Caco-2 (cell line): ENCODE measurements at regions not wholly inside any gene's neighbourhood (a gene's known extent, or its start where the extent isn't known, plus 50 kb on each side); places are given as distances from the start of the nearest gene placed in this dataset.

Experiments
- BruUV-seq: library from RNA; stranded (reverse); fragments of 400-500 nt; replicated peaks from 2 replicates; lab custom pipeline; 2021; lab: Mats Ljungman, UMichigan
- CTCF ChIA-PET: fragments of 300-600 bp; sonication (Branson Sonifier 250); formaldehyde crosslinking; loops from one replicate; lab custom pipeline; 2022; ENCODE audit warnings: antibody characterized with exemption; lab: Charles Lee
- POLR2A ChIA-PET: fragments of 300-600 bp; sonication (Branson Sonifier 250); formaldehyde crosslinking; loops from one replicate; lab custom pipeline; 2022; ENCODE audit warnings: antibody characterized with exemption; lab: Charles Lee
- DNase-seq, 2 experiments: peaks; one replicate each; pipeline versions ENCODE4 v3.0.0 to v3.0.0-alpha.2; 2020 to 2022
- H3K27me3 ChIP-seq: replicated peaks from 2 replicates; pipeline ENCODE4 v1.6.0; 2011; ENCODE audit warnings: low read length; ENCODE audit not compliant: control insufficient read depth, insufficient read depth
- H3K36me3 ChIP-seq: 2 replicates; pipeline ENCODE4 v1.5.1; 2011; ENCODE audit warnings: low read length; ENCODE audit not compliant: control insufficient read depth, insufficient read depth
- H3K4me1 ChIP-seq: fragments of 250-450 bp; sonication (Bioruptor Pico); 2 replicates; pipeline ENCODE4 v1.5.1; 2020; ENCODE audit warnings: mild to moderate bottlenecking
- H3K4me3 ChIP-seq: 2 replicates; pipeline ENCODE4 v1.5.1; 2011; ENCODE audit warnings: low read depth, mild to moderate bottlenecking, control low read depth, low read length
- H3K9me3 ChIP-seq: fragments of 250-450 bp; sonication (Bioruptor Pico); 2 replicates; pipeline ENCODE4 v1.5.1; 2020; ENCODE audit warnings: mild to moderate bottlenecking, moderate library complexity
- H3K27ac Mint-ChIP-seq: one replicate; pipeline ENCODE4 v1.8.0; 2022; ENCODE audit warnings: mixed read lengths; ENCODE audit not compliant: unreplicated experiment
- H3K27me3 Mint-ChIP-seq: one replicate; pipeline ENCODE4 v1.8.0; 2022; ENCODE audit warnings: mixed read lengths; ENCODE audit not compliant: insufficient read depth, unreplicated experiment
- H3K36me3 Mint-ChIP-seq: one replicate; pipeline ENCODE4 v1.8.0; 2022; ENCODE audit warnings: mild to moderate bottlenecking, mixed read lengths; ENCODE audit not compliant: insufficient read depth, unreplicated experiment
- H3K4me1 Mint-ChIP-seq: one replicate; pipeline ENCODE4 v1.8.0; 2022; ENCODE audit warnings: low read depth, mixed read lengths; ENCODE audit not compliant: unreplicated experiment
- H3K4me3 Mint-ChIP-seq: one replicate; pipeline ENCODE4 v1.8.0; 2022; ENCODE audit warnings: mild to moderate bottlenecking, moderate library complexity, mixed read lengths; ENCODE audit not compliant: unreplicated experiment
- H3K9me3 Mint-ChIP-seq: one replicate; pipeline ENCODE4 v1.8.0; 2022; ENCODE audit warnings: mixed read lengths; ENCODE audit not compliant: unreplicated experiment
- intact Hi-C: fragments of 100-400 bp; cut with micrococcal nuclease; formaldehyde crosslinking; loops from one replicate; pipeline ENCODE4 v1.10.0; 2022; ENCODE audit not compliant: unreplicated experiment
- TF ChIP-seq, protein P1 (sequence below), 2 experiments: fragments of 200-600 bp in 1 of 2; IDR thresholded peaks; 1 replicate in 1 of 2; 2 replicates in 1 of 2; pipeline versions ENCODE4 v1.5.1 to v1.8.0; 2011 to 2022; ENCODE audit warnings: antibody characterized with exemption in 1 of 2, control low read depth in 1 of 2, inconsistent platforms in 1 of 2, low read depth in 1 of 2, low read length in 1 of 2, mild to moderate bottlenecking in 1 of 2, moderate library complexity in 1 of 2; ENCODE audit not compliant: insufficient read depth in 1 of 2, severe bottlenecking in 1 of 2, unreplicated experiment in 1 of 2

DNA sequence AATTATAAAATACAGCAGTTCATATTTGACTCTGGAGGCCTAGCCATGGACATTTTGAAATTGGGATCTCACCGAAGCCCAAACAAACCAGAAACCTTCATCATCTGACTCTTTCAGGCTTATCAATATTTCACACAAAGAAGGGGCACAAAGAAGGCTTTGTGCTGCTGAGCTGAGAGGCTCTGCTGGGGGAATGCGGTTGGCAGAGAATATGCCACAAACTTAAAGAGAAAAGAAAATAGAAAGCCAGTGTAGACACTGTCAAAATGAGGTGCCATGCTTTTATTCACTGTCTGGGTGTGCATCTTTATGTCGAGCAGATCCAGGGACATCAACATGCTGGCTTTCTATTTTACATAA, 162.6 kb downstream of the QPCT start:
- no peaks in the 10 kb centered on the region for H3K27me3 ChIP-seq
- intact Hi-C loops: no loop called here
- H3K4me3 ChIP-seq: no peak overlapping the region
- no peak overlapping the region for H3K4me3 Mint-ChIP-seq
- H3K27me3 Mint-ChIP-seq: peaks cover 2% of the 10 kb centered on the region
- ChIA-PET POLR2A (no interaction called here), CTCF (no interaction called here)
- no peaks in the 10 kb centered on the region for H3K36me3 ChIP-seq
- no TSS peak for BruUV-seq
- no peaks in the 10 kb centered on the region for H3K36me3 Mint-ChIP-seq
- no peaks in the 10 kb centered on the region for H3K4me1 ChIP-seq
- H3K9me3 Mint-ChIP-seq: peaks cover 7% of the 10 kb centered on the region
- TF ChIP-seq, protein P1, sequence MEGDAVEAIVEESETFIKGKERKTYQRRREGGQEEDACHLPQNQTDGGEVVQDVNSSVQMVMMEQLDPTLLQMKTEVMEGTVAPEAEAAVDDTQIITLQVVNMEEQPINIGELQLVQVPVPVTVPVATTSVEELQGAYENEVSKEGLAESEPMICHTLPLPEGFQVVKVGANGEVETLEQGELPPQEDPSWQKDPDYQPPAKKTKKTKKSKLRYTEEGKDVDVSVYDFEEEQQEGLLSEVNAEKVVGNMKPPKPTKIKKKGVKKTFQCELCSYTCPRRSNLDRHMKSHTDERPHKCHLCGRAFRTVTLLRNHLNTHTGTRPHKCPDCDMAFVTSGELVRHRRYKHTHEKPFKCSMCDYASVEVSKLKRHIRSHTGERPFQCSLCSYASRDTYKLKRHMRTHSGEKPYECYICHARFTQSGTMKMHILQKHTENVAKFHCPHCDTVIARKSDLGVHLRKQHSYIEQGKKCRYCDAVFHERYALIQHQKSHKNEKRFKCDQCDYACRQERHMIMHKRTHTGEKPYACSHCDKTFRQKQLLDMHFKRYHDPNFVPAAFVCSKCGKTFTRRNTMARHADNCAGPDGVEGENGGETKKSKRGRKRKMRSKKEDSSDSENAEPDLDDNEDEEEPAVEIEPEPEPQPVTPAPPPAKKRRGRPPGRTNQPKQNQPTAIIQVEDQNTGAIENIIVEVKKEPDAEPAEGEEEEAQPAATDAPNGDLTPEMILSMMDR (IDR thresholded peaks at IDR 0.05; ENCODE audit: insufficient read depth in 1 of 2, low read depth in 1 of 2, low read length in 1 of 2, severe bottlenecking in 1 of 2, unreplicated experiment in 1 of 2): no peak
- DNase-seq: no peak
- H3K9me3 ChIP-seq: 0 out of 2 replicates have a peak, but pooled peaks cover 3% of the 10 kb centered on the region
- no peak overlapping the region for H3K27ac Mint-ChIP-seq
- H3K4me1 Mint-ChIP-seq: peaks cover 6% of the 10 kb centered on the region

DNA sequence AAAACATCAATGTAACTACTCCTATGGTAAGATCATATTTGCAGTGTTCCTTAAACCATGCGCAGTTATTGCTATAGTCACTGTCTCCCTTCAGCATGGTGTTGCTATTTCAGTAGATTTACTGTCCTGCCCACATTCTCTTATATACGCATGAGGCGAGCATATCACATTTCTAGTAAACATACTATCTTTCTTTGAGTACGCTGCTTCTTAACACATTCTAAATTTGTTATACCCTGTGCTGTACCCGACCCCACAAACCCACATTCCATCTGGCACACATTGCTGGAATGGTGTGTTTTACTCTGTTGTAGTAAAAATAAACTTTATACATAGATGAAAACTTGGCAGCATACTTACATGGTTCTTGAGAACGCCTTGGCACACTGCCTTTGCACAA, 163.3 kb downstream of the QPCT start:
- H3K4me3 Mint-ChIP-seq: no peak overlapping the region
- no peaks in the 10 kb centered on the region for H3K36me3 ChIP-seq
- H3K9me3 Mint-ChIP-seq: peaks cover 7% of the 10 kb centered on the region
- intact Hi-C loops: no loop called here
- peaks cover 2% of the 10 kb centered on the region for H3K27me3 Mint-ChIP-seq
- TF ChIP-seq, protein P1 (IDR thresholded peaks at IDR 0.05; ENCODE audit: insufficient read depth in 1 of 2, low read depth in 1 of 2, low read length in 1 of 2, severe bottlenecking in 1 of 2, unreplicated experiment in 1 of 2): no peak
- no peaks in the 10 kb centered on the region for H3K36me3 Mint-ChIP-seq
- no TSS peak for BruUV-seq
- 0 out of 2 replicates have a peak, but pooled peaks cover 3% of the 10 kb centered on the region for H3K9me3 ChIP-seq
- ChIA-PET CTCF (no interaction called here), POLR2A (no interaction called here)
- H3K4me3 ChIP-seq: no peak overlapping the region
- H3K27me3 ChIP-seq: no peaks in the 10 kb centered on the region
- H3K4me1 ChIP-seq: no peaks in the 10 kb centered on the region
- no peak overlapping the region for H3K27ac Mint-ChIP-seq
- no peak for DNase-seq
- peaks cover 6% of the 10 kb centered on the region for H3K4me1 Mint-ChIP-seq

- CTCF ChIA-PET: no interaction called here
- H3K9me3 Mint-ChIP-seq: peaks cover 7% of the 10 kb centered on the region
Observed at GRCh38 chr2:37512971-37513370, 158.5 kb downstream of the CDC42EP3 start.

More at GRCh38 chr2:37512971-37513370, 158.5 kb downstream of the CDC42EP3 start:
- TF ChIP-seq, protein P1 (IDR thresholded peaks at IDR 0.05; ENCODE audit: insufficient read depth in 1 of 2, low read depth in 1 of 2, low read length in 1 of 2, severe bottlenecking in 1 of 2, unreplicated experiment in 1 of 2): no peak
- no peak for DNase-seq
- POLR2A ChIA-PET: no interaction called here
- Histone ChIP-seq H3K9me3 (0 out of 2 replicates have a peak, but pooled peaks cover 3% of the 10 kb centered on the region), H3K4me1 (no peaks in the 10 kb centered on the region), H3K4me3 (no peak overlapping the region), H3K27me3 (no peaks in the 10 kb centered on the region), H3K36me3 (no peaks in the 10 kb centered on the region)
- H3K4me3 Mint-ChIP-seq: no peak overlapping the region
- no peak overlapping the region for H3K27ac Mint-ChIP-seq
- intact Hi-C loops: no loop called here
- no TSS peak for BruUV-seq
- no peaks in the 10 kb centered on the region for H3K4me1 Mint-ChIP-seq
- H3K36me3 Mint-ChIP-seq: no peaks in the 10 kb centered on the region
- H3K27me3 Mint-ChIP-seq: no peaks in the 10 kb centered on the region
